ENCODE measurements at regions not wholly inside any gene's neighbourhood (a gene's known extent, or its start where the extent isn't known, plus 50 kb on each side); places are given as distances from the start of the nearest gene placed in this dataset.
A peak's percentile ranks its signal among the peaks of the same experiment; 100 is the strongest.

GRCh38 chr2:43071599-43072550 is 154.5 kb downstream of the ZFP36L2 start:
- TF ChIP-seq, protein P1, sequence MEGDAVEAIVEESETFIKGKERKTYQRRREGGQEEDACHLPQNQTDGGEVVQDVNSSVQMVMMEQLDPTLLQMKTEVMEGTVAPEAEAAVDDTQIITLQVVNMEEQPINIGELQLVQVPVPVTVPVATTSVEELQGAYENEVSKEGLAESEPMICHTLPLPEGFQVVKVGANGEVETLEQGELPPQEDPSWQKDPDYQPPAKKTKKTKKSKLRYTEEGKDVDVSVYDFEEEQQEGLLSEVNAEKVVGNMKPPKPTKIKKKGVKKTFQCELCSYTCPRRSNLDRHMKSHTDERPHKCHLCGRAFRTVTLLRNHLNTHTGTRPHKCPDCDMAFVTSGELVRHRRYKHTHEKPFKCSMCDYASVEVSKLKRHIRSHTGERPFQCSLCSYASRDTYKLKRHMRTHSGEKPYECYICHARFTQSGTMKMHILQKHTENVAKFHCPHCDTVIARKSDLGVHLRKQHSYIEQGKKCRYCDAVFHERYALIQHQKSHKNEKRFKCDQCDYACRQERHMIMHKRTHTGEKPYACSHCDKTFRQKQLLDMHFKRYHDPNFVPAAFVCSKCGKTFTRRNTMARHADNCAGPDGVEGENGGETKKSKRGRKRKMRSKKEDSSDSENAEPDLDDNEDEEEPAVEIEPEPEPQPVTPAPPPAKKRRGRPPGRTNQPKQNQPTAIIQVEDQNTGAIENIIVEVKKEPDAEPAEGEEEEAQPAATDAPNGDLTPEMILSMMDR (conservative IDR thresholded peaks at IDR 0.05; ENCODE audit: low read depth, low read length): no peak
- H3K4me3 ChIP-seq (ENCODE audit: low read depth, low read length): no peak overlapping the region
- DNase-seq (ENCODE audit: low read depth): no peak

DNA sequence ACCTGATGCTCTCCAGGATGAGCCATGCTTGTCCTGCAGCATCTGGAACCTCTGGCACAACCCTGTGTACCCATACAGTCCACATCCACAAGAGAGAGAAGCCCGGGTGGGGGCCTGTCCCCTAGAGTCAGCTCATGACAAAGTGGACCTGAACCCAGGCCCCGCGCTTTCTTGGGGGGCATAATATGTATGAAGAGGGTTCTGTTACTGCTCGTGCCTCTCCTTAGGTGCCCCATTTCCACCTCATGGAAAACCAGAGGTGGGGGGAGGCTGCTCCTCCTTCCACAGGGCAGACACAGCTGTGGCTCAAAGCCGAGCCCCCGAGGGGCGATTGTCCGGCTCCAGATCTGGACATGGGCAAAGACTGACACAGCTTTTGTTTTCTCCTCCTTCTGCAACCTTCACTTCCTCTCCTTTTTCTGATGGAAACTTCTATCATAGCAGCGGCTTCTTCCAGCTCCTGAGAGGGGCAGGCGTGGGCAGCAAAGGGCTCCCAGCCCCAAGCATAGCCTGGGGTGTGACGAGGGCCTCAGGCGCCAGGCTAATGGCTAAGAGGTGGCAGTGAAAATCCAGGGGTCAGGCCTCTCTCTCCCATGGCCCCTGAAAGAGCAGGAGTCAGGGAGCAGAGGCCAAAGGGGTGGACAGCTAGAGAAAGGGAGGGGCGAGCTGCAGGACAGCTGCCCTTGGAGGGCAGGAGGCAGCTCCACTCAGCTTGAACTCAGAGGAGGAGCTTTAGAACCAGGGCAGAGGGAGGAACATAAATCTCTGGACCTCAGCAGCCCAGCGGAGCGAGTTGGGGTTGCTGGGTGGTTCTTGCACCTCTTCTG is 155.5 kb downstream of the ZFP36L2 start:
- H3K4me3 ChIP-seq (ENCODE audit: low read depth, low read length): no peak overlapping the region
- no peak for DNase-seq (ENCODE audit: low read depth)
- TF ChIP-seq, protein P1 (conservative IDR thresholded peaks at IDR 0.05; ENCODE audit: low read depth, low read length): no peak

- TF ChIP-seq, protein P1 (conservative IDR thresholded peaks at IDR 0.05; ENCODE audit: low read depth, low read length): no peak
- no peak overlapping the region for H3K4me3 ChIP-seq (ENCODE audit: low read depth, low read length)
- no peak for DNase-seq (ENCODE audit: low read depth)
Measured at GRCh38 chr2:43070030-43070429, 156.4 kb downstream of the ZFP36L2 start.

GRCh38 chr2:43068631-43069517 is 157.5 kb downstream of the ZFP36L2 start:
- no peak overlapping the region for H3K4me3 ChIP-seq (ENCODE audit: low read depth, low read length)
- TF ChIP-seq, protein P1 (conservative IDR thresholded peaks at IDR 0.05; ENCODE audit: low read depth, low read length): no peak
- DNase-seq (ENCODE audit: low read depth): peak; percentile 10

DNA sequence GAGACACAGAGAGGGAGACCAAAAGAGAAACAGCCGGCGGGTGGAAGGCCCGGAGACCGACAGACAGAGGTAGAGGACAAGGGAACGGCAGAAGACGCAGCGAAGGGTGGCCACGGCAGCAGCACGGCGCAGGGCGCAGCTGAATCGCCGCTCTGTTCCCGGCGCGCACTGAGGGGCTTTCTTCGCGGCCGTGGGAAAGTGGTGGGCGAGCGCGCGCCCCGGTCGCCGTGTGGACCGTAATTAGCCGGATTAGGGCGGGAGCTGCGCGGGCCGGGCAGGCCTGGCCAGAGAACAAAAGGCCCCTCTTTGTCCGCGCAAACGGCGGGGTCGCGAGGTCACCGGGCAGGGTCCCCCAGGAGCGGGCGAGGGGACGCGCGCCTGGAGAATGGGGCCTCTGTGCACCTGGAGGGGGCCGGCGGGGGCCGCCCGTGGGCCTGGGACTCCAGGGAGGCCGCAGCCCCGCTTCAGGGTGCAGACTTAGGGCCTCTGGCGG is 158.3 kb downstream of the ZFP36L2 start:
- no peak for DNase-seq (ENCODE audit: low read depth)
- TF ChIP-seq, protein P1 (conservative IDR thresholded peaks at IDR 0.05; ENCODE audit: low read depth, low read length): no peak
- H3K4me3 ChIP-seq (ENCODE audit: low read depth, low read length): no peak overlapping the region

All from choroid plexus epithelial cell (primary cell).